Testis (tissue), 2 donors: ENCODE measurements at regions not wholly inside any gene's neighbourhood (a gene's known extent, or its start where the extent isn't known, plus 50 kb on each side); places are given as distances from the start of the nearest gene placed in this dataset.

ENCODE experiments used
- CTCF ChIP-seq, 3 experiments: fragments of 450-650 bp in 2 of 3; fragments of 200-600 bp in 1 of 3; sonication (generic) in 1 of 3; IDR thresholded peaks; one replicate each; pipeline ENCODE4 v1.5.1; 2016 to 2019; ENCODE audit warnings: antibody characterized with exemption in 3 of 3, mild to moderate bottlenecking in 2 of 3, moderate library complexity in 1 of 3
- POLR2A ChIP-seq: fragments of 450-650 bp; IDR thresholded peaks from one replicate; pipeline ENCODE4 v1.6.1; 2017; ENCODE audit warnings: antibody characterized with exemption, mild to moderate bottlenecking, moderate library complexity

DNA sequence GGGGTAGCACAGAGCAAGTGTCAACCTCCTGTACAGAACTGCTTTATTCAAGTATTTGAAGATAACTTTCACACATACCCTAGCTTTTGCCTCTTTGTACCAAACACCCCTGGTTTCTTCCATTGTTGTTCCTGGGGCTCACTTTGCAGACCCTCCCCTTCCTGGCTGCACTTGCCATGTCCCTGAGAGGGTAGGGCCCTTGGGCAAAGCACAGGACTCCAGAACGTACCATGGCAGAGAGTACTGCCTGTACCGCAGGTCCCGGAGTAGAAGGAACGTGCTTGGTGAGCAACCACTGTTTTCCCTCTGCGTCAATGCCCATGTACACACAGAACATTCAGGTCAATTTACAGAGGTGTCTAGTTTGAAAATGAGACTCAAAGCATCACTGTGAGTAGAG is 290.4 kb downstream of the EN1 start:
- TF ChIP-seq CTCF (IDR thresholded peaks at IDR 0.05) (no peak), POLR2A (no peak)
